ENCODE measurements at regions not wholly inside any gene's neighbourhood (a gene's known extent, or its start where the extent isn't known, plus 50 kb on each side); places are given as distances from the start of the nearest gene placed in this dataset.
A peak's percentile ranks its signal among the peaks of the same experiment; 100 is the strongest.

GRCh38 chr19:28882818-28883217 lies 330.1 kb downstream of the UQCRFS1 start:
- H3K4me3 ChIP-seq (ENCODE audit: low read depth, low read length), result no peak overlapping the region
- TF ChIP-seq CTCF (IDR thresholded peaks at IDR 0.05; ENCODE audit: low read depth, low read length, missing control alignments), result no peak
- no peak for DNase-seq (ENCODE audit: low read depth)

GRCh38 chr19:28881616-28882015 lies 331.3 kb downstream of the UQCRFS1 start:
- TF ChIP-seq CTCF (IDR thresholded peaks at IDR 0.05; ENCODE audit: low read depth, low read length, missing control alignments), result no peak
- H3K4me3 ChIP-seq (ENCODE audit: low read depth, low read length), result no peak overlapping the region
- DNase-seq (ENCODE audit: low read depth), result no peak

GRCh38 chr19:28880735-28881401 lies 332.1 kb downstream of the UQCRFS1 start:
- no peak for DNase-seq (ENCODE audit: low read depth)
- no peak overlapping the region for H3K4me3 ChIP-seq (ENCODE audit: low read depth, low read length)
- no peak for TF ChIP-seq CTCF (IDR thresholded peaks at IDR 0.05; ENCODE audit: low read depth, low read length, missing control alignments)

DNA sequence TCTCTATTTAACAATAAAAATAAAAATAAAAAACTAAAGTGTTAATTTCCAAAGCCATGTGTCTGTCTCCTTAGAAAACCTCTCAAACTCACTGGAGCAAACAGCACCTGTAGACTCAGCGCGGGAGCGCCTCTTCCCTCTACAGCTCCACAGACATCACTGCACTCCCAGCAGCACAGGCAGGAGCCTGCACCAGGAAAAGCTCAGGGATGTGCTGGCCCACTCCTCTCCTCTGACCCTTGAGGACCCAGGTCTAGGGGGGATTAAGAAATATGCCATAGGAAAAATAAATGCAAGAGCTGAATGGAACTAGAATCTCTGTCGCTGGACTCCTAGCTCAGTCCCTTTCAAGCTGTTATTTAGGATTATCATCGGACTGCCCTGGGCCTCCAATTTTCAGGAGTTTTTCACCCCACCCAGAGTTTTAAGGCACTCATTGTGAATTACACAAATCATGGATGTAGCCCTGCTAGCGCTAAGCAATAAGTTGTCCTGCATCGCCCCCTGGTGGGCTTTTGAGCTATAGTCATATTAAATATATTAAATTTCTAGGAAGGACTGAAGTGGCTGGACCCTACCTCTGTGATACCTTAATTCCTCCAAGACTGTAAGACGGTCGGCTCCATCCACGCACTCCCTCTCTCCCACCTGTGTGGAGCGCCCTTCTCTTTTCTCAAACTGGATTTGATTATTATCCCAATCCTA lies 333.9 kb downstream of the UQCRFS1 start:
- peak; percentile 57 for TF ChIP-seq CTCF (IDR thresholded peaks at IDR 0.05; ENCODE audit: low read depth, low read length, missing control alignments)
- no peak overlapping the region for H3K4me3 ChIP-seq (ENCODE audit: low read depth, low read length)
- peak; percentile 15 for DNase-seq (ENCODE audit: low read depth)

- DNase-seq (ENCODE audit: low read depth), result no peak
- no peak for TF ChIP-seq CTCF (IDR thresholded peaks at IDR 0.05; ENCODE audit: low read depth, low read length, missing control alignments)
These were observed 336.3 kb downstream of the UQCRFS1 start for GRCh38 chr19:28876609-28877123.

DNA sequence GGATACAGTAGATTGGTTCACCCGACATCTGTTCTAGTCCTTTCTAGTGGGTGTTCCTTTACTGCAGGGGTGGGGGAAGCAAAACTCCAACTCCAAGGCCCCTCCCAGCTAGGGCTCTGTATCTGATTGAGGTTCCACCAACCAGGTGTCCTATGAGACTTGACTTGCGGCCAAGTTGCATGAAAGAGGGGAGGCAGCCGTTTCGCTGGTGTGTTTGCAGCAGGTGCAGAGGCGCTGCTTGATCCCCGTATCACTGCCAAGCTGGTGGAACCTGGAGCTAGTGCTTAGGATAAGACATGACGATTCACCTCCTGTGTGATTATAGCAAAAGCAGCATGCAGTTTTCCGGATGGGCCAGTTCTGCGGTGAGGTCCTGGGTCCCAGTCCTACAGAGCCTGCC lies 338.2 kb downstream of the UQCRFS1 start:
- no peak for DNase-seq (ENCODE audit: low read depth)
- TF ChIP-seq CTCF (IDR thresholded peaks at IDR 0.05; ENCODE audit: low read depth, low read length, missing control alignments), result no peak
- no peak overlapping the region for H3K4me3 ChIP-seq (ENCODE audit: low read depth, low read length)

More at GRCh38 chr19:28876609-28877123, 336.3 kb downstream of the UQCRFS1 start:
- no peak overlapping the region for H3K4me3 ChIP-seq (ENCODE audit: low read depth, low read length)
